GM19463 (cell line): ENCODE measurements at regions not wholly inside any gene's neighbourhood (a gene's known extent, or its start where the extent isn't known, plus 50 kb on each side); places are given as distances from the start of the nearest gene placed in this dataset.

ENCODE experiments used
- ATAC-seq: cut with Tn5 transposase; IDR thresholded peaks from one replicate; pipeline ENCODE4 v1.9.1; 2021; ENCODE audit warnings: mild to moderate bottlenecking, moderate library complexity; ENCODE audit not compliant: unreplicated experiment

DNA sequence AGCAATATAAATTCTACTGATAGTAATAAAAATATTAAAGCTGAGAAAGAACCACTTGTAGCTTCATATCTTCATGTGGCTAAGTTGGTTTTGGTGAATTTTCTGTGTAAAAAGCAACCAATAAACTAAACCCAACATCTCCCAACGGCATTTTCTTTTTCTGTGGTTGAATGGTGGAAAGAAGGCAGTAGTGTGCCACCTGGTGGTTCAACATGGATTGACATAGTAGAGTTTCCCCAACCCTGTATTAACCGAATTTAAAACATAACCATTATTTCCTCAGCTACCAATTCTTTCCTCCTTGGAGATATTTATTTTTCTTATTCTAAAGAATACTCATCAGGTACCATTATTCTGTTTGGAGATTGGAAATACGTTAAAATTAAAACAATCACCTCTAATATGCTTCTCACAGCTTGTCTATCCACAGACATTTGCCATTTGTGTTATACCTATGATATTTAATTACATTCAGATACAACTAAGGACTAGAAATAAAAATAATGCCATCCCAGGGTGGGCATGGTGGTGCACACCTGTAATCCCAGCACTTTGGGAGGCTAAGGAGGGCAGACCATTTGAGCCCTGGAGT lies 117.1 kb upstream of the EEF1E1 start:
- peak; percentile 82 for ATAC-seq

DNA sequence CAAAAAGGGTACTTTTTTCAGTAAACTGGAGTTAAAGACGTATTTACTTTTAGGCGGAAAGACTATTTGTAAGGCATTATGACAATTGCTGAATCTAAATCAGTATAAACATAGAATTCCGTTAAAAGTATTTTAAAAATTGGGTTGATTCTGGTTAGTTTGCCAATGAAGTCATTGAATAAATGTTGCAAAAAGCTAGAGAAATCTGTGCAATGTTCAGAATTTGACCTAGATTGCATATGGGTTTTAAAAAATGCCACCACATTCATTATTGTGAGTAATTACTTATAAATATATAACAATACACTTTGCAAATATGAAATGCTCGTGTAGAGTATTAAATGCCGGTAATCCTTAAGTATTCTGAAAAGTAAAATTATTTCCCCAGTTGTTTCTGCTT lies 116.5 kb upstream of the EEF1E1 start:
- ATAC-seq = no peak

DNA sequence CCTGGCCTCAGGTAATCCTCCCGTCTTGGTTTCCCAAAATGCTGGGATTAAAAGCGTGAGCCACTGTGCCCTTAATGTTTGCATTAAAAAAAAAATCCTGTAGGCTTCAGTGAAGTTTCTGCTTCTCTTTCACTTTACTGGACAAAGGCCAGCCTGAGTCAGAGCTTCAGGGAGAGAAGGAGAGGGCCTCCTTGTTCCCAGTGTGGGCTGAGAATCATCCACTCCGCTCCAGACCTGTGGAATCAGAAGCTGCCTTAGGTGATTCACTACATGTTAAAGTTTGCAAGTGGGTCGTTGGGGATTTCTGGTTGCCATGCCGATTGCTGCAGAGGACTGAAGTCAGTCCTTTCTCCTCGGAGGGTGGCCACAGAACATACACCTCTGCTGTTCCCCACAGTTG lies 113.3 kb upstream of the EEF1E1 start:
- ATAC-seq = no peak

GRCh38 chr6:8213995-8214394 lies 111.6 kb upstream of the EEF1E1 start:
- no peak for ATAC-seq

DNA sequence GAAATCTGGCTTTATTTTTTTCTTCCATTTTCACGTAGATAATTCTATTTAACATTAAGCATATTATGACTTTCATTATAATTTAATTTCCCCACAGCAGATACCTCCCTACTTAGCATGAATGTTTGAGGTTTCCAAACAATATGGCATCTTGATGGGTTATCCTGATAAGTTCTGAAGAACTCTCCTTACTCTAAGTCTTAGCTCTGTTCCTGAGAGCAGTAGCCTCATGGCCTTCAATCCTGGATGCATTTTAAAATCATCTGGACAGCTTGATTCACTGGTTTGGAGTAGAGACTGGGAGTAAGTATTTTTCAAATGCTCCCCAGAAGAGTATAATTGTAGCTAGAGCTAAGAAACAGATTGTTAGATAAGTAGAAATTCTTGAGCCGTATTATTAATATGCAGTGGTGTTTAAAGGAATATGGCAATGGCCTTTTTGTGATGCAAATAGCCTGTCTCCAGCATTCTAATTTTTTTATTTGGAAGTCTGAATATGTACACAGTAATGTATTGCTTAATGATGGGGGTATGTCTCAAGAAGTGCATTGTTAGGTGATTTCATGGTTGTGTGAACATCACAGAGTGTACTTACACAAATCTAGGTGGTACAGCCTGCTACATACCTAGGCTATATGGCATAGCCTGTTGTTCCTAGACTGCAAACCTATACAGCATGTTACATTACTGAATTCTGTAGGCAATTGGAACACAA lies 110.5 kb upstream of the EEF1E1 start:
- no peak for ATAC-seq

DNA sequence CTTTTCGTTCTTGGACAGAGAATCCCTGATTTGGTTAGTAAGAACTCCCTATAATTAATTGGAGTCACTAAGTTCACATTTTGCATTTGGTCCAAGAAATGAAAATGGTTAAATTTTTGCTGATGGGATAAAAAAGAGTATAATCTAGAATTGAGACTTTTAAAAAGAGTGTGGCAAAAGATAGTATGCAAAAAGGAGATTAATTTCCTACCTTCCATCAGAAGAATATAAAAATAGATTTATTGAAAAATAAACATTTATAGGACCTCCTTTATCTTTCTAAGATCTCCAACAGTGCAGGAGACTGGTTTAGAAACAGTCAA lies 105.5 kb upstream of the EEF1E1 start:
- ATAC-seq = no peak

DNA sequence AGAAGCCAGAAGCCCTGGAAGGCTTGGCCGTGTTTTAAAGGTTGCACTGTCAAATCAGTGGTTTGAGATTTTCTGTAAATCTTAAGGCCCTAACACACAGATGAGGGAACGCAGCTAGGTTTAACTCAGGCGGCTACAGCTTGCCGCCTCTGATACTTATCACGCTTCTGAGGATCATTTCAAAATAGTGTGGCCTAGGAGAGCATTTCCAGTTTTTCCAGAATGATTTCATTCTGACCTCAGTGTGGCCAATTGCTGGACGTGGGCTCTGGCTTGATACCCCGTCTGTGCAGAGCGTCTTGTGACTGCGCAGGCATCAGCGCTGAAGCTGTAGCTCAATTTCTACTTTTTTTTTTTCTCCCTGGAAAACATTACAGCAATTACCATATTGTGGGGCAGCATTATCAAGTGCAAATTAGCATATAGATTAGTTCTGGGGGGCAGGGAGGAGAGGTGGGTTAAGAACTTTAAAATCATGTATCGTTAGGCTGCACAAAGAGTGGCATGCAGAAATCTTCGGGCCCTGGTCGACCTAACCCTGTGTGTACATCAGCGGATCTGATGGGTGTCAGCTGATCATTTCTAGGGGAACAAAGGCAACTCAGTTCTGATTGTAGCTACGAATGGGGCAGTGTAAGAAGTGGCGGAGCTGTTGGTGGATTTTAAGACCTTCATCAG lies 105.0 kb upstream of the EEF1E1 start:
- no peak for ATAC-seq

- no peak for ATAC-seq
These were observed 101.0 kb upstream of the EEF1E1 start for GRCh38 chr6:8203337-8203736.

DNA sequence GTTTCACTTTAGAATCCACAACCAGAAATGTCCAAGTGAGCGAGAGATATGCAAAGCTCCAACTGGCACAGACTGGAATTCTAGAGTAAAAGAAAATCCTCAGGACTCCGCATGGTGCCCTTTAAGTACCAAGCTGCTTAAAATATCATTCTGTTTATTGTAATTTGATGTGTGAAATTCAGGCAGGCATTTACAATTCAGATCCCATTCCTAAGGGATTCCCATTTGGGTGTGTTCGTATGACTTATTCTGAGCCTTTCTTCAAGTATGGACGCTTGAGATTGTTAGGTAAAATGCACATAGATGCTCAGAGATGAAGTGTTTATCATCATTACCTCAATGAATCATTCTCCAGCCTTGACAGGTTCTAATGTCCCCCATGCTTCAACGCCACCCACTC lies 99.3 kb upstream of the EEF1E1 start:
- no peak for ATAC-seq

DNA sequence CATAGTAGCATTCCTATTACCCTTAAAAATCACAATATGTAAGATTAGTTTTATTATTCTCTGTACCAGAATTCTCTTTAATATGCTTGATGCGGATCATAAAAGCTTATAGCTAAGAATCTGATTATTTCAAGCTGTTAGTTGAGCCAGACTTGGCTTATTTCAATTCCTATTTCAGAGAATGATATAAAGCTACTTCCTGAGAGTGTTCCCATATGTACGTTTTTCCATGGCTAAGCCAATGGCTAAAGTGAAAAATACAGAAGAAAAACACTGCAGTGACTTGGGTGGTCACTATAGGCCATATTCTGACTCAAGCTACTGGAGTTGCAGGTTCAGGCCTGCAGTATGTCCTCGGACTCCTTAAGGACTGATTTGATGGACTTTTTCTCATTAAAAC lies 97.9 kb upstream of the EEF1E1 start:
- ATAC-seq = no peak

- no peak for ATAC-seq
These were observed 93.4 kb upstream of the EEF1E1 start for GRCh38 chr6:8195714-8196102.

DNA sequence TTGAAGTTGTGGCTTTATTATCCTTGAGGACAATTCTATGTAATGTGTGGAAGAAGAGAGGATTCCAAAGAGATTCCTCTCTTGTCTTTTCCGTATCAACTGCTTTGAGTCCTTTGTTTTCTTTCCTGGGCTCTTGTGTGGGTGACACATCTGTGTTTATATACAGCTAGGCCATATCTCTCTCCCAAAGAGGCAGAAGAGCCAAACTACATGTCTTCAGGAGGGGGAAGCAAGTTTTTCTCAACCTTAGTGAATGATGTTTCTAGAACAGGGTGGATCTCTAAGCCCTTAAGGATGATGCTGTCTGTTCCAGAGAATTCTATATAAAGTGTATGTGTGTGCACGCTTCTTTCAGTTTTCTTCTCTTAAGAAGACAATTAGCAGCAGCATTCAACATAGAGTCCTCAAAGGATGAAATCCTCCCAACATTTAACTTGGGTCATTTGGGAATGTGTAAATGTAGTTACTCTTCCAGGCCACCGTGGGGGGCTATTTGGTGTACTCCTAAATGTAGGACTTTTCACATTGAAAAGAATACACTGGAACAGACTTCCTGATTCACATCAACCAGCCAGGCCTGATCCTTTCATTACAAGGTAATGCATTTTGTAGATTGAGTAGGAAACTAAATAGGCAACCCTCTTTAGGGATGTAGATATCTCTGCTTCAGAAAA lies 92.8 kb upstream of the EEF1E1 start:
- no peak for ATAC-seq

DNA sequence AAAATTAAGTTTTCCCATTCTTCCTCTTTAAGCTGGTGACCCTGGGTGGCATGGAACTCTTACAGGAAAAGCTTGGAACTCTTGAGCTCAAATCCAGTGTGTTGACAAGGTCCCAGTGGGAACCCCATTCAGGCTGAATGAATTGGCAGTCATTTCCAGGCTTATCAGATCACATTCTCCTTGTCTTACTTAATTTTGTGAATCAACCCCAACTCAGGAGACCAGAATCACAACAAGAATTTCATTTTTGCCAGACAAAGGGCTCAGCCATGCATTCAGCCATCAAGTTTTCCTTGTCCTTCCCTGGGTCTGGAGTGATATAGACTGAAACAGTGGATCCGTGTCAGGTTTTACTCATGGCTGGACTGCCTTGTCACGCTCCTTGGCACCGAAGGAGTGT lies 92.1 kb upstream of the EEF1E1 start:
- ATAC-seq = no peak

DNA sequence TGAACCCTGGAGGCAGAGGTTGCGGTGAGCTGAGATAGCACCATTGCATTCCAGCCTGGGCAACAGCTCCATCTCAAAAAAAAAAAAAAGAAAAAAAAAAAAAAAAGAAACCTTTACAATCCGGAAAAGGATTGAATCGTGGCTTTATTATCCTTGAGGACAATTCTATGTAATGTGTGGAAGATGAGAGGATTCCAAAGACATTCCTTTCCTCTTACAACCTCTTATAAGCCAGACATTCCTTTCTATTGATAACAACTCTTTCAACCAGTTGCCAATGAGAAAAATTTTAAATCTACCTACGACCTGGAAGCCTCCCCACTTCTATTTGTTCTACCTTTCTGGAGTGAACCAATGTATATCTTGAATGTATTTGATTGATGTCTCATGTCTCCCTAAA lies 91.2 kb upstream of the EEF1E1 start:
- no peak for ATAC-seq

DNA sequence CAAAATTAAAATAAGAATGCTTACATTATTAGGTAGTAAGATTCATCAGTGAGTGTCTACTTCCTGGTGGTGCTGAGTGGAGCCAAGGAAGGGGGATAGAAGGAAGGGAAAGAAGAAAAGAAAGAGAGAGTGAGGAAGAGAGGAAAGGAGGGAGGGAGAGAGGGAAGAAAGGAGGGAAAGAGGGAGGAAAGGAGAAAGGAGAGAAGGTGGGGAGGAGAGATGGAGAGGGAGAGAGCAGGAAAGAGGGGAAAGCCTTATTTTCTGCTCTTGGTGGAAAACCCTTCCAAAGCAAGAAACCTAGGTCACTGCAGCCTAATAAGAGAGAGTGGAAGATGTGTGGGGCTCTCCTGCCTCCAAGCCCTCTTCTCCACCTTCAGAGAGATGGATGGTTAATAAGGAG lies 90.2 kb upstream of the EEF1E1 start:
- no peak for ATAC-seq

DNA sequence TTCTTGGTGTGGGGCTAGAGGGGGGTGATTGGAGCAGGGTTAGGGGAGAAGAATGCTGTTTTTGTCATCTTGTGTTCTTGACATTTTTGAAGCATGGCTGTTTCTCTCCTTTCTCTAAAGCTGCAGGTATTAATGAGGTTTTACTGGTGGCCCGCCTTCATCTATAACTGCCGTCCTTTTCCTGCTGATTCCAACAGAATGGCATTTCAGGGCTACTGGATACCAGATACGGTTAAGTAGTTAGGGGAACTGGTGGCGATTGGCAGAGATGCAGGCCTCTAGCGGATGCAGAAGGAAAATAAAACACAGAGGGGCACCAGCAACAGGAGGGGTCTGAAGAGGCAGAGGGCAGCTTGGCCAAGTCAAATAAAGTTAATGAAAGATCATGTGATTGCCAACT lies 89.7 kb upstream of the EEF1E1 start:
- ATAC-seq = no peak

DNA sequence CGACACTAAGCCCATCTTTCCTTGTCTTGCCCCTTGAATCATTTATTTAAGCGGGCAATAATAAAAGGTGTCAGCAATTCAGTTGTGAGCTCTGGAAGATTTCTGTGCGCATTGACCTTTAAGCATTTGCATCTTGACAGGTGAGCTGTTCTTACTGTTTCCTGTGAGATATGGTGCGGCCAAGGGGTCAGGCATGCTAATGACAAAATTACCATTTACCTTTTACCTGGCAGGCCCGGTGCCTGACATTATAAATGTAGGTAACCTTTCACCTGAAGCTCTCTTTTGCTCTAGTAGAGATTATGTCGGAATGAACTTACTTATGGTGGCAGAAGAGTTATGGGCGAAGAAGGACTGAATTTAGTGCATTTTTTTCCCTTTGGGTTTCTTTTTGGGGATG lies 89.3 kb upstream of the EEF1E1 start:
- ATAC-seq = no peak

DNA sequence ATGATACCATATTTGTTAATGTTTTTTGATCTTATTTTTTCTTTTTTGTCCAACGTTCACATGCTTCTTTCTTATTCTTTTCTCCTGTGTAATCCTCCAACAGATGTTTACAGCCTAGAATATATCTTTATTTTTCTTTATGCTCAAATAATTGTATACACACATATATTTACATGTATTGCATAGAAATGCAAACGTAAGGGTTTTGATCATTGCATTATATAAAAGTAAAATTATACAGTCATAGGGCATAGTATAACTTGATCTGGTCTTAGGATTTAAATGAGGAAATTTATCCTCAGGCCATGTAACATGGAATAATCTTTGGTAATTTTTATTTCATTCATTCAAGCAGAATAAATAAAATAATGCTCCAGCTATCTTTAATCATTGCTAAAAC lies 84.9 kb upstream of the EEF1E1 start:
- no peak for ATAC-seq

DNA sequence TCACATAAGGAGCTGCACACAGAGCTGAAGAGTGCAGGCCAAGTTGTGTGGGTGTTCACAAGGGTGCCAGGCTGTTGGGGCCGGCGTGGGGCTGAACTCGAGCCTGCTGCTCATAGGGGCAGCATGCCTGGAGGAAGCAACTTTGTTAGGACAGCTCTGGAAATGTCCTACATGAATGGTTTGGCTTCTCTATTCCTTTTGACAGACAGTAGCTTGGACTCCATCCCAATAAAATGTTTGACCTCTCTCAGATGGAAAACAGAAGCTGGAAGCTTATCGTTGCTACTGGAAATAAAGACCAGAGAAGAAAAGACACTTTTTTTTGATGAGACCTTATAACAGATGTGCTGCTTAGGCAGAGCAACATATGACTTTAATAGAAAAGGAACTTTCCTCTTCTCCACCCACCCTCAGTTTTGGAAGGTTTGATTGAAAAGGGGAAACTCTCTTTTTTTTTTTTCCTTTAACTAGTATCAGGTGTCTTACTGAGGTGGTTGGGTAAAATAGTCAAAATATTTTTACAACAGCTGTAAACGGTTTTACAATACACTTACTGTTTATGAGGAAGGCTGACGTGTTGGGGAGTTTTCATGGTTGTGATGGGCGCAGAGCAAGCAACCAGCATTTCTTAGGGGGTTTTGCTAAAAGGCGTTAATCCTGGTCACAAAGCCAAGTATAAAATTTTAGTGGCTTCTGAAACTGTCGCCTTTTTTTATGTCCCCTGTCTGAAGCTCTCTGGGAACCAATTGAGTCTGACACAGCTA lies 80.7 kb upstream of the EEF1E1 start:
- ATAC-seq = no peak

GRCh38 chr6:8181951-8182845 lies 79.8 kb upstream of the EEF1E1 start:
- ATAC-seq = no peak
